ENCODE measurements at regions not wholly inside any gene's neighbourhood (a gene's known extent, or its start where the extent isn't known, plus 50 kb on each side); places are given as distances from the start of the nearest gene placed in this dataset.
"Not testable (repeated sequence)": the region's sequence is repeated elsewhere in the genome, so short reads cannot be mapped to it uniquely, and the experiment has no call there.

DNA sequence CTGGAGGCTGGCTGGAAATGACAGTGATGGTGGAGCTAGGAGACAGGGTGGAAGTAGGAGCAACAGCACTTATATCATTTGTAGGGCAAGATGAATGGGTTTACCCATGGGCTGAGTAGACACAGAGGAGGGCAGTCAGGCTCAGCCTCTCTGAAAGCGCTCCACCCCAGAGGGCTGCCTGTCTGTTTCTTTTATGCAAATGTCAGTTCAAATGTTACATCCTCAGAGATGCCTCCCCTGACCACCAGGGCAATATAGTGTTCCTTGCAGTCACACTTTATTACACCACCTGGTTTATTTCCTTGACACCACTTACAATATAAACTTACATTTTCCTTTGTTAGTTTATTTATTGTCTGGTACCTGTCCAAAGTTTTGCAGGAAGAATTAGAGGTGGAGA, 159.5 kb upstream of the IL12B start:
- TF ChIP-seq, protein P1, sequence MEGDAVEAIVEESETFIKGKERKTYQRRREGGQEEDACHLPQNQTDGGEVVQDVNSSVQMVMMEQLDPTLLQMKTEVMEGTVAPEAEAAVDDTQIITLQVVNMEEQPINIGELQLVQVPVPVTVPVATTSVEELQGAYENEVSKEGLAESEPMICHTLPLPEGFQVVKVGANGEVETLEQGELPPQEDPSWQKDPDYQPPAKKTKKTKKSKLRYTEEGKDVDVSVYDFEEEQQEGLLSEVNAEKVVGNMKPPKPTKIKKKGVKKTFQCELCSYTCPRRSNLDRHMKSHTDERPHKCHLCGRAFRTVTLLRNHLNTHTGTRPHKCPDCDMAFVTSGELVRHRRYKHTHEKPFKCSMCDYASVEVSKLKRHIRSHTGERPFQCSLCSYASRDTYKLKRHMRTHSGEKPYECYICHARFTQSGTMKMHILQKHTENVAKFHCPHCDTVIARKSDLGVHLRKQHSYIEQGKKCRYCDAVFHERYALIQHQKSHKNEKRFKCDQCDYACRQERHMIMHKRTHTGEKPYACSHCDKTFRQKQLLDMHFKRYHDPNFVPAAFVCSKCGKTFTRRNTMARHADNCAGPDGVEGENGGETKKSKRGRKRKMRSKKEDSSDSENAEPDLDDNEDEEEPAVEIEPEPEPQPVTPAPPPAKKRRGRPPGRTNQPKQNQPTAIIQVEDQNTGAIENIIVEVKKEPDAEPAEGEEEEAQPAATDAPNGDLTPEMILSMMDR (IDR thresholded peaks at IDR 0.05; ENCODE audit: low read depth, low read length, missing control alignments): peak; percentile 18
- no peak for DNase-seq (ENCODE audit: low read depth)
- H3K4me3 ChIP-seq (ENCODE audit: low read depth, low read length): no peak overlapping the region

DNA sequence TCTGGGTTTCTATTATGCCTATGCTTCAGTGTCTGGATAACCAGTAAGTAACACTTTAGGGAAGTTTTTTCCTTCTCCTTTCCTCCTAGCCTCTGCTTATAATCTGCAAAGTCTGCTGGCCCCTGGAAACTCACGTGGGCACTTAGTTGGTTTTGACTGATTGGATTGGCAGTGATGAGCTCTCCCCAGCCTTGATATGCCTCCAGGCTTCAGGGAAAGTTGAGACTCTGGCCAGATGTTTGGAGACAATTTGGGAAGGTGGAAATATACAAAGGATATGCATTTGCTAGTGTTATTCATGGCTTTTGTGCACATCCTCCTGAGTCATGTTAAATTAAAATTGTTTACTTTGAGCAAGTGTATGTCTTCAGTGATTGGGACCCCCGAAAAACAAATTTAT, 160.2 kb upstream of the IL12B start:
- DNase-seq (ENCODE audit: low read depth): no peak
- no peak overlapping the region for H3K4me3 ChIP-seq (ENCODE audit: low read depth, low read length)
- TF ChIP-seq, protein P1 (IDR thresholded peaks at IDR 0.05; ENCODE audit: low read depth, low read length, missing control alignments): no peak

DNA sequence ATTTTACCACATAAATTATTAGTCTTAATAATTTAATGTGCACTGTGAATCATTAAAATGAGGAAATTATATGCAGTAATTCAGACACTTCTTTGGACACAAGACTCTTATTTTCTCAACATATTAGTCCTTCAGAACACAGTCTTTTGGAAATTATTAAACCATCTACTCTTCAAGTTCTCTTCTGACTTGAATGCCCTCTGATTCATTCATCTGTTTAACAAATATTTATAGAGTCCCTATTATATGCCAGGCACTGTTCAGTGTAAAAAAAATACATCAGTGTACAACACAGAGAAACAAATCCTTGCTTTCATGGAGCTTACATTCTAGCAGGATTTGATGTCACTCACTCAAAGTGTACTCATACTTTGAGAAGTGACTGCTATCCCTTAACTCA, 163.4 kb upstream of the IL12B start:
- no peak for DNase-seq (ENCODE audit: low read depth)
- TF ChIP-seq, protein P1 (IDR thresholded peaks at IDR 0.05; ENCODE audit: low read depth, low read length, missing control alignments): no peak
- H3K4me3 ChIP-seq (ENCODE audit: low read depth, low read length): no peak overlapping the region

DNA sequence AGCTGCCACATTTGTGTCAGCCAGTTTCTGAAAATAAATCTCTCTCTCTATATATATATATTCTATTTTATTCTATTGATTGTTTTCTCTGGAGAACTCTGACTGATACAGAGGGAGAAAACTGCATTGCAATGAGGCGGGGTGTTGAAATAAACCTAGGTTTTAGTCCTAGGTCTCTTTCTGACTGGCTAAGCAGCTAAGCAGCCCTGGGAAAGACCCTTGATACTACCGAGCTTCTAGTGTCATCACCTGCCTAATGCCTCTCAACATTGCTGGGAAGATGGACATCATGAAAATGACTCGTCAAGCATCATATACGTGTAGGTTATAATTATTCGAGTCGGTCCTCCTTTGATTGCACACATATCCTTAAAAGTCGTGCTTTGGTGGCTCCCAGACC, 166.5 kb upstream of the IL12B start:
- no peak for DNase-seq (ENCODE audit: low read depth)
- TF ChIP-seq, protein P1 (IDR thresholded peaks at IDR 0.05; ENCODE audit: low read depth, low read length, missing control alignments): no peak
- no peak overlapping the region for H3K4me3 ChIP-seq (ENCODE audit: low read depth, low read length)

DNA sequence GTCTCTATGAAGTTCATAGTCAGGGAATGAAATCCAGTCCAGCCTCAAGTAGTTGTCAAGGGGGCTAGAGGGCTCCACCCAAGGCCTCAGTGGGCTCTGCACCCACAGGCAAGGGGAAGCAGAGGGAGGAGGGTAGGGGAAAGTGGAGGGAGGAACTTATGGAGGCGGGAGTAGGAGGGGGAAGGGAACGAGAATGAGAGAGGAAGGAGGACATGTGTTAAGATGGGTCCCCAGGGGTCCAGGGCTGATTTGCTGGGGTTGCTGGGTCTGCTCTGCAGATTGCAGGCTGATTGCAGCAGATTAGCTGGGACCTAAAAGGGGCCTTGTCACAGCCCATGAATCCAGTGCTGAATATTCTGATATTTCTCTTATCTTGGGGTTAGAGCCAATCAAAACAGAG, 166.9 kb upstream of the IL12B start:
- no peak overlapping the region for H3K4me3 ChIP-seq (ENCODE audit: low read depth, low read length)
- TF ChIP-seq, protein P1 (IDR thresholded peaks at IDR 0.05; ENCODE audit: low read depth, low read length, missing control alignments): no peak
- no peak for DNase-seq (ENCODE audit: low read depth)

DNA sequence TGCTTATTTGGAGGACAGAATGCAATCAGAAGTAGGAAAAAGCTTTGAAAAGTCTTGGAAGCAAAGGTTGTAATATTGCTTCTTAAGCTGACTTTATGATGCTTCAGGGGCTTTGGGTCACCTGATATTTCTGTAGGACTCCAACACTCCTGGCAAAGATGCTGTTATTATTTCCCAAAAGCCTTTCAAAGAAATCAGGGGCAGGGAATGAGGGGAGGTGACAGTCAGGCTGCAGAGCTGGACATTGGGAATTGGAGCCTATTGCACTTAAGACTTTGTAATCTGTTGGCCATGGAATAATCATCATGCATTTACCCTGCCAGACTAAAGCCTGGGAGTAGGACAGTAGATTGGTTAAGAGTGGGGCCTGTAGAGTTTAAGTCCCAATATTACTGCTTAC, 168.3 kb upstream of the IL12B start:
- DNase-seq (ENCODE audit: low read depth): no peak
- TF ChIP-seq, protein P1 (IDR thresholded peaks at IDR 0.05; ENCODE audit: low read depth, low read length, missing control alignments): no peak
- no peak overlapping the region for H3K4me3 ChIP-seq (ENCODE audit: low read depth, low read length)

DNA sequence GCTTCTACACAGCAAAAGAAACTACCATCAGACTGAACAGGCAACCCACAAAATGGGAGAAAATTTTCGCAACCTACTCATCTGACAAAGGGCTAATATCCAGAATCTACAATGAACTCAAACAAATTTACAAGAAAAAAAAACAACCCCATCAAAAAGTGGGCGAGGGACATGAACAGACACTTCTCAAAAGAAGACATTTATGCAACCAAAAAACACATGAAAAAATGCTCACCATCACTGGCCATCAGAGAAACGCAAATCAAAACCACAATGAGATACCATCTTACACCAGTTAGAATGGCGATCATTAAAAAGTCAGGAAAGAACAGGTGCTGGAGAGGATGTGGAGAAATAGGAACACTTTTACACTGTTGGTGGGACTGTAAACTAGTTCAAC, 171.8 kb upstream of the IL12B start:
- H3K4me3 ChIP-seq (ENCODE audit: low read depth, low read length); DNase-seq (ENCODE audit: low read depth): not testable (repeated sequence)

DNA sequence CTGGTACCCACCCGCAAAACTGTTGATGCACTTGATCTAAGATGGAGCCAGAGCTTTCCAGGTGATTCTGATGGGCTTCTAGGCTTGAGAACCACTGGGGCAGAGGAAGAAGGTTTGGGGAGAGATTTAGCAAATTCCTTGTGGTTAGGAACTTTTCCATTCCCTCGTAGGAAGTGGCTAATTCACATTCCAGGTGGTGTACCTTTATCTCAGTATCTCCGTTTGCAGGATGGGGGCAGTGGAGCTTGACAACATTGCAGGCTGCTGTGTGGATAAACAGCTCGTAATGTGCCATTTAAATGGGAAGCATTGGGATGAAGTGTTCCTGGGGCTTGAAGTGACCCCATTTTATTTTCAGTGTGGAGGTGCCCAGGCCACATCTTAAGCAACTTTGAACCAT, 172.9 kb upstream of the IL12B start:
- TF ChIP-seq, protein P1 (IDR thresholded peaks at IDR 0.05; ENCODE audit: low read depth, low read length, missing control alignments): no peak
- no peak for DNase-seq (ENCODE audit: low read depth)
- no peak overlapping the region for H3K4me3 ChIP-seq (ENCODE audit: low read depth, low read length)

Data from GM12864 (cell line).